Smooth muscle cell (in vitro differentiated cells): ENCODE measurements at regions not wholly inside any gene's neighbourhood (a gene's known extent, or its start where the extent isn't known, plus 50 kb on each side); places are given as distances from the start of the nearest gene placed in this dataset.
"Not testable (repeated sequence)": the region's sequence is repeated elsewhere in the genome, so short reads cannot be mapped to it uniquely, and the experiment has no call there.

ENCODE experiments used
- DNase-seq: peaks from one replicate; lab custom pipeline; 2025; ENCODE audit not compliant: unreplicated experiment; lab: John Stamatoyannopoulos, UW
- H2AFZ ChIP-seq: fragments of 200-600 bp; sonication (generic); 2 replicates; pipeline ENCODE4 v1.6.0; 2016; ENCODE audit warnings: antibody characterized with exemption, low read depth, mild to moderate bottlenecking
- H3F3A ChIP-seq: fragments of 200-600 bp; sonication (generic); 2 replicates; pipeline ENCODE4 v1.6.0; 2017; ENCODE audit warnings: antibody characterized with exemption, low read depth
- H3K27ac ChIP-seq: fragments of 200-600 bp; sonication (generic); 2 replicates; pipeline ENCODE4 v1.5.1; 2016; ENCODE audit warnings: low read depth, mild to moderate bottlenecking
- H3K27me3 ChIP-seq: fragments of 200-600 bp; sonication (generic); 2 replicates; pipeline ENCODE4 v1.6.1; 2016; ENCODE audit warnings: low read depth, mild to moderate bottlenecking
- H3K36me3 ChIP-seq: fragments of 200-600 bp; sonication (generic); 2 replicates; pipeline ENCODE4 v1.5.1; 2016; ENCODE audit warnings: low read depth
- H3K4me1 ChIP-seq: fragments of 200-600 bp; sonication (generic); 2 replicates; pipeline ENCODE4 v1.5.1; 2016; ENCODE audit warnings: low read depth
- H3K4me2 ChIP-seq: fragments of 200-600 bp; sonication (generic); 2 replicates; pipeline ENCODE4 v1.6.0; 2016; ENCODE audit warnings: mild to moderate bottlenecking
- H3K4me3 ChIP-seq: fragments of 200-600 bp; sonication (generic); 2 replicates; pipeline ENCODE4 v1.5.1; 2016; ENCODE audit warnings: mild to moderate bottlenecking
- H3K79me2 ChIP-seq: fragments of 200-600 bp; sonication (generic); 2 replicates; pipeline ENCODE4 v1.6.0; 2016; ENCODE audit warnings: low read depth, mild to moderate bottlenecking
- H3K9ac ChIP-seq: fragments of 200-600 bp; sonication (generic); 2 replicates; pipeline ENCODE4 v1.6.0; 2016; ENCODE audit warnings: low read depth
- H3K9me3 ChIP-seq: fragments of 200-600 bp; sonication (generic); replicated peaks from 2 replicates; pipeline ENCODE4 v1.5.1; 2016; ENCODE audit warnings: low read depth
- H4K20me1 ChIP-seq: fragments of 200-600 bp; sonication (generic); 2 replicates; pipeline ENCODE4 v1.6.0; 2016; ENCODE audit warnings: low read depth
- WGBS: methylation state at CpG from one replicate; pipeline ENCODE4 v1.1.7; 2016; ENCODE audit warnings: low lambda C conversion rate; 5-methylcytosine and 5-hydroxymethylcytosine counted together
- TF ChIP-seq, protein P1 (sequence below): fragments of 200-600 bp; sonication (generic); IDR thresholded peaks from 2 replicates; pipeline ENCODE4 v1.5.1; 2017; ENCODE audit warnings: borderline replicate concordance, mild to moderate bottlenecking, antibody characterized with exemption; ENCODE audit not compliant: insufficient read depth, poor library complexity, severe bottlenecking

DNA sequence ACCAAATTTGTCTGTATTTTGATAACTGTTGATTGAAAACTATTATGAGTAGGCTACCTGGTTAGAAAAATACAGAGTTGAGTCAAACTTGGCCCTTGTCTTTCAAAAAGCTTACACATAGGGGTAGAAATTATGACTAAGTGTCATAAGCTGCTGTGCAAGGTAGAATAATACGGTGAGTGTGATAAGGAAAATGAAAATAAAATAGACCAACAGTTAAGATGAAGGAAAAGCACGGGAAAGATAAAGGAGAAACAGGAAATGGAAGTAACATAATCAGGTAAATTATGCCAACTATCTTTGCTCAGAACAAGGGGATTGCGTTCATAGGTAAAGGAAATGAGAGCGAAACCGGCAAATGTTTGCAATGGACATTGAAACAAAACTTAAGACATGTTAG, 302.5 kb downstream of the PCDH7 start:
- H3K27me3 ChIP-seq, result no peaks in the 10 kb centered on the region
- H3F3A ChIP-seq, result no peaks in the 10 kb centered on the region
- no peaks in the 10 kb centered on the region for H3K79me2 ChIP-seq
- H3K4me1 ChIP-seq, result peaks cover 12% of the 10 kb centered on the region
- 95% methylated on average over 5 of the region's 5 CpGs for WGBS
- no peak overlapping the region for H3K4me3 ChIP-seq
- no peak overlapping the region for H2AFZ ChIP-seq
- TF ChIP-seq, protein P1, sequence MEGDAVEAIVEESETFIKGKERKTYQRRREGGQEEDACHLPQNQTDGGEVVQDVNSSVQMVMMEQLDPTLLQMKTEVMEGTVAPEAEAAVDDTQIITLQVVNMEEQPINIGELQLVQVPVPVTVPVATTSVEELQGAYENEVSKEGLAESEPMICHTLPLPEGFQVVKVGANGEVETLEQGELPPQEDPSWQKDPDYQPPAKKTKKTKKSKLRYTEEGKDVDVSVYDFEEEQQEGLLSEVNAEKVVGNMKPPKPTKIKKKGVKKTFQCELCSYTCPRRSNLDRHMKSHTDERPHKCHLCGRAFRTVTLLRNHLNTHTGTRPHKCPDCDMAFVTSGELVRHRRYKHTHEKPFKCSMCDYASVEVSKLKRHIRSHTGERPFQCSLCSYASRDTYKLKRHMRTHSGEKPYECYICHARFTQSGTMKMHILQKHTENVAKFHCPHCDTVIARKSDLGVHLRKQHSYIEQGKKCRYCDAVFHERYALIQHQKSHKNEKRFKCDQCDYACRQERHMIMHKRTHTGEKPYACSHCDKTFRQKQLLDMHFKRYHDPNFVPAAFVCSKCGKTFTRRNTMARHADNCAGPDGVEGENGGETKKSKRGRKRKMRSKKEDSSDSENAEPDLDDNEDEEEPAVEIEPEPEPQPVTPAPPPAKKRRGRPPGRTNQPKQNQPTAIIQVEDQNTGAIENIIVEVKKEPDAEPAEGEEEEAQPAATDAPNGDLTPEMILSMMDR, result no peak
- no peak overlapping the region for H3K9ac ChIP-seq
- no peaks in the 10 kb centered on the region for H3K9me3 ChIP-seq
- no peak for DNase-seq
- H4K20me1 ChIP-seq, result no peaks in the 10 kb centered on the region
- no peak overlapping the region for H3K27ac ChIP-seq
- H3K36me3 ChIP-seq, result no peaks in the 10 kb centered on the region
- H3K4me2 ChIP-seq, result no peak overlapping the region

GRCh38 chr4:31023109-31023508, 302.9 kb downstream of the PCDH7 start:
- Histone ChIP-seq H3K9ac (no peak overlapping the region), H3K4me1 (peaks cover 12% of the 10 kb centered on the region), H3K27ac (no peak overlapping the region), H3K36me3 (no peaks in the 10 kb centered on the region), H3K4me2 (no peak overlapping the region), H4K20me1 (no peaks in the 10 kb centered on the region), H3K79me2 (no peaks in the 10 kb centered on the region), H2AFZ (no peak overlapping the region), H3F3A (no peaks in the 10 kb centered on the region), H3K27me3 (no peaks in the 10 kb centered on the region), H3K9me3 (no peaks in the 10 kb centered on the region), H3K4me3 (no peak overlapping the region)
- DNase-seq, result no peak
- TF ChIP-seq, protein P1, result no peak
- WGBS, result 94% methylated on average over 2 of the region's 2 CpGs

- TF ChIP-seq, protein P1, result no peak
- no peak for DNase-seq
- 88% methylated on average over 2 of the region's 2 CpGs for WGBS
- no peak overlapping the region for H3K27ac ChIP-seq
- no peak overlapping the region for H3K4me2 ChIP-seq
- no peaks in the 10 kb centered on the region for H3K79me2 ChIP-seq
- H3K4me1 ChIP-seq, result peaks cover 12% of the 10 kb centered on the region
- no peak overlapping the region for H3K4me3 ChIP-seq
- H2AFZ ChIP-seq, result no peak overlapping the region
- H4K20me1 ChIP-seq, result no peaks in the 10 kb centered on the region
- no peaks in the 10 kb centered on the region for H3K9me3 ChIP-seq
- H3K36me3 ChIP-seq, result no peaks in the 10 kb centered on the region
- H3F3A ChIP-seq, result no peaks in the 10 kb centered on the region
- no peaks in the 10 kb centered on the region for H3K27me3 ChIP-seq
- H3K9ac ChIP-seq, result no peak overlapping the region
Measured at GRCh38 chr4:31023742-31024141, 303.6 kb downstream of the PCDH7 start.

- H3K4me1 ChIP-seq, result peaks cover 11% of the 10 kb centered on the region
- not testable (repeated sequence) for H3K9ac ChIP-seq, H3K9me3 ChIP-seq, H3K4me2 ChIP-seq, H3K79me2 ChIP-seq, H3K27ac ChIP-seq, H3K27me3 ChIP-seq, H4K20me1 ChIP-seq, H3K36me3 ChIP-seq, H3F3A ChIP-seq, H3K4me3 ChIP-seq, H2AFZ ChIP-seq, DNase-seq
- over 99% methylated on average over 12 of the region's 12 CpGs for WGBS
Measured at GRCh38 chr4:31024781-31025180, 304.6 kb downstream of the PCDH7 start.
